K562 (cell line): ENCODE measurements at regions not wholly inside any gene's neighbourhood (a gene's known extent, or its start where the extent isn't known, plus 50 kb on each side); places are given as distances from the start of the nearest gene placed in this dataset.

Source experiments
- ATF1 ChIP-seq, 2 experiments: fragments of 450-650 bp in 1 of 2; IDR thresholded peaks; 2 replicates each; pipeline ENCODE4 v1.6.1; 2016; ENCODE audit warnings: missing compliant biosample characterization in 1 of 2, missing genetic modification characterization in 1 of 2
- ZNF121 ChIP-seq: sonication (generic); formaldehyde crosslinking; conservative IDR thresholded peaks from 2 replicates; pipeline ENCODE4 v1.8.0; 2022; ENCODE audit warnings: missing genetic modification reagents

DNA sequence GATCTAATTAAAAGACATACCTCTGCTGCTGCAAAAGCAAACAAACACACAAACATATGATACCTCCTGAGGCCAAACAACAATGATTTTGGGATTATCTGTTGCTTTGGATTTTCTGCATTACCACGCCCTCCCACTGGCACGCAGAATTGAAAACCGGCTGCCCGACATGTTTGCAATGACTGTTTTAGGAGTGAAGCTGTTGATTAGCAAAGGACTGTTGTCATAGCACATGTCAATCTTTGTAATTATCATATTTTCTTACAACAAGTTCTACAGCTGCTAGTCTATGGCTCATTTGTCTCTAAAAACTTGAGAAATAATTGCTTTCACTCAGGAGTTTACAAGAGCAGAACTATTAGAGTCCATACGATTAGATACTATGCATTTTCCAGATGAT lies 94.4 kb upstream of the MEIS1 start:
- TF ChIP-seq ATF1 (CRISPR knock-in tag; IDR thresholded peaks at IDR 0.05) = no peak
- TF ChIP-seq ATF1 (tag; IDR thresholded peaks at IDR 0.05) = no peak
- TF ChIP-seq ZNF121 = no peak
